Right renal pelvis (tissue), 4 donors: ENCODE measurements at regions not wholly inside any gene's neighbourhood (a gene's known extent, or its start where the extent isn't known, plus 50 kb on each side); places are given as distances from the start of the nearest gene placed in this dataset.

ENCODE experiments used
- DNase-seq, 4 donors: peaks; one replicate each; pipeline ENCODE4 v3.0.0-alpha.2; 2013; ENCODE audit warnings: low read depth in 4 of 4, low spot score in 3 of 4, missing footprints in 1 of 4

GRCh38 chr12:111201495-111202236 is 167.2 kb downstream of the PHETA1 start:
- DNase-seq: no peak

- DNase-seq: no peak
These were observed 167.9 kb downstream of the PHETA1 start for GRCh38 chr12:111201036-111201435.

GRCh38 chr12:111197376-111197944 is 171.4 kb downstream of the PHETA1 start:
- no peak for DNase-seq

GRCh38 chr12:111196532-111196931 is 172.4 kb downstream of the PHETA1 start:
- DNase-seq: no peak

GRCh38 chr12:111195316-111195715 is 173.6 kb downstream of the PHETA1 start:
- DNase-seq: no peak

GRCh38 chr12:111194703-111195051 is 174.2 kb downstream of the PHETA1 start:
- no peak for DNase-seq

GRCh38 chr12:111193977-111194702 is 174.8 kb downstream of the PHETA1 start:
- no peak for DNase-seq

- no peak for DNase-seq
These were observed 175.4 kb downstream of the PHETA1 start for GRCh38 chr12:111193496-111193895.

- no peak for DNase-seq
These were observed 175.8 kb downstream of the PHETA1 start for GRCh38 chr12:111193067-111193466.

- DNase-seq: no peak
These were observed 176.2 kb downstream of the PHETA1 start for GRCh38 chr12:111192647-111193046.

GRCh38 chr12:111190741-111191526 is 178.0 kb downstream of the PHETA1 start:
- no peak for DNase-seq

- no peak for DNase-seq
These were observed 179.1 kb downstream of the PHETA1 start for GRCh38 chr12:111189792-111190191.

GRCh38 chr12:111188436-111188835 is 180.5 kb downstream of the PHETA1 start:
- DNase-seq: no peak

- DNase-seq: no peak
These were observed 182.5 kb downstream of the PHETA1 start for GRCh38 chr12:111186347-111186746.

GRCh38 chr12:111185889-111186227 is 183.0 kb downstream of the PHETA1 start:
- no peak for DNase-seq

- no peak for DNase-seq
These were observed 183.5 kb downstream of the PHETA1 start for GRCh38 chr12:111185206-111185888.

GRCh38 chr12:111184161-111184560 is 184.7 kb downstream of the PHETA1 start:
- no peak for DNase-seq

- no peak for DNase-seq
These were observed 185.8 kb downstream of the PHETA1 start for GRCh38 chr12:111183094-111183493.

- no peak for DNase-seq
These were observed 186.5 kb downstream of the PHETA1 start for GRCh38 chr12:111182382-111182781.

- peak in 2 of 4 donors; percentile 50 to 62 for DNase-seq
These were observed 187.7 kb downstream of the PHETA1 start for GRCh38 chr12:111181143-111181726.
